T47D (cell line): ENCODE measurements at regions not wholly inside any gene's neighbourhood (a gene's known extent, or its start where the extent isn't known, plus 50 kb on each side); places are given as distances from the start of the nearest gene placed in this dataset.
"Not testable (repeated sequence)": the region's sequence is repeated elsewhere in the genome, so short reads cannot be mapped to it uniquely, and the experiment has no call there.

Experiments
- DNase-seq, 2 experiments: peaks; one replicate each; pipeline versions ENCODE4 v3.0.0 to v3.0.0-alpha.2; 2011 to 2012; ENCODE audit warnings: low read depth in 1 of 2, low spot score in 1 of 2
- JUND ChIP-seq: IDR thresholded peaks from 2 replicates; pipeline ENCODE4 v1.6.1; 2012; ENCODE audit warnings: low read depth
- in situ Hi-C: cut with HindIII; loops from 2 replicates; pipeline ENCODE4 v1.10.0; 2016; ENCODE audit warnings: low sequenced_read_pairs, low pct_unique_long_range_greater_than_20kb

DNA sequence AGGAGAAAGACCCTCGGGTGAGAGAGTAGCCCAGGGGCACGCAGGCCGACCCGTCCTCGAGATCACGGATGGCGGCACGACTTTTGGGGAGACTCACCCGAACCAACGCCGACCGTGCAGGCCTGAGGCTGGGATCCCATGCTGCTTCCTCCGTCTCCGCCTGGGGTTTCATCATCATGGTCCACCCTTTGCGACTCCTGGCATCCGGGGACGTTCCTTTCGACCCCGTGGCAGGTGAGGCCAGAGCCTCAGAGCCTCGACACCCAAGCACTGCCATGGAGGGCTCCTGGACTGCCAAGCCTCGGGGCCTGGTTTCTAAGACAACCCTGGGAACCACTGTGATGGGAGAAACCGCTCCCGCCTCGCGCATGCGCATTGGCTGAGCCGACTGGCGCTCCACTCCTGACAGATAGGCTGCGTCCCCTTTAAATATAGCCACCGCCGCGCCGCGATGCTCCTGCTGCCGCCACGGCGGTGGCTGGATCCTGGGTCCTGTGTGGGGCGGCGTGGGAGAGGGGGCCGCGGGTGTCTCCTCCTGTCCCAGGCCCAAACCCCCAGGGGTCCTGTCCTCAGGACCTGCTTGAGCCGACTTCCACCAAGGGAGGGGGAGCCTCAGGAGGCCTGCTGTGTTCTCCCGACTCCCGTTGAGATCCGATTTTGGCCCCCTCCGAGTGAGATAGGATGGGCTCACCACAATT, 481.6 kb downstream of the SPATA31A7 start:
- DNase-seq: peak in 1 of 2 experiments; percentile 33
- in situ Hi-C loops: no loop called here
- TF ChIP-seq JUND: no peak

DNA sequence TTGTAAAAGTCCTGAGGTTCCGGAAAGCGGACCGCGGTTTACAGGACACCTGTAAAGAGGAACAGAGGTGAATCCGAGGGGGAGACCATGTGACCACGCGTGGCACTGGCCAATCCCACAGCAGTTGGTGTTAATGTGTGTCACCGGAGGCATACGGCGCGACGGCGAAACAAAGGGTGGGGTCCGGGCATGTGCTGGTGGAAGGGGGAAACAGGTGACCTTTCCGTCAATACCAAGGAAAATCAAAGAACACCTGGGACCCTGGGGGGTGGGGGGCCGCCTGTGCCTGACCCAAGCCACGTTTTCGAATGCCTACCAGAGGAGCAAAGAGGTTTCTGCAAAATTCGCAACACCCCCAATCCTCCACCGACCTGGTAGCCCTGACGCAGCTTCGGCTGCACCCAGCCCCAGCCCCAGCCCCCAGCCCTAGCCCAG, 482.3 kb downstream of the SPATA31A7 start:
- DNase-seq, in situ Hi-C loops: not testable (repeated sequence)

DNA sequence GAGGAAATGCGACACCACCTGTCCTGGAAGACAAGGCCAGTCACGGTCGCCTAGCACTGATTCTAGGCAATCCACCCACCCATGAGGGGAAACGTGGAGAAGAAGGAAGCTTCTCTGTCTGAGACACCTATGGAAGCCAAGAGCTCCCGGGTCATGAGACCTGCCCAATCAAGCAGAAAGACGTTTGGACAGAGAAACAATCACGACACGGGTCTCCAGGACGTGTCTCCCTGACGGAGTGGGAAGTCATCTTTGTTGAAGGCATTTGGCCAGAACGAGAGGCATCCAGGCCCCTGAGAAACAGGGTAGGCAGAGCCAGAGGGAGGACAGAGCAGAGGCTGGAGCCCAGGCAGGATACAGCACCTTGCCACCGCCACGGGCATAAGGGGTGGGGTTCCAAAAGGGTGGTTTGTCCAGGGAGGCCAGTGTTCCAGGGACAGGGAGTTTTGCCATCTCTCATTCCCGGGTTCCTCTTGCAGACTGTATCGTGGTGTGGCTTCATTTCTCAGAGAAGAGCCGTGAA, 482.9 kb downstream of the SPATA31A7 start:
- in situ Hi-C loops, DNase-seq: not testable (repeated sequence)

- in situ Hi-C loops: no loop called here
- TF ChIP-seq JUND: no peak
- DNase-seq: no peak
These were observed 483.4 kb downstream of the SPATA31A7 start for GRCh38 chr9:61673247-61673646.

DNA sequence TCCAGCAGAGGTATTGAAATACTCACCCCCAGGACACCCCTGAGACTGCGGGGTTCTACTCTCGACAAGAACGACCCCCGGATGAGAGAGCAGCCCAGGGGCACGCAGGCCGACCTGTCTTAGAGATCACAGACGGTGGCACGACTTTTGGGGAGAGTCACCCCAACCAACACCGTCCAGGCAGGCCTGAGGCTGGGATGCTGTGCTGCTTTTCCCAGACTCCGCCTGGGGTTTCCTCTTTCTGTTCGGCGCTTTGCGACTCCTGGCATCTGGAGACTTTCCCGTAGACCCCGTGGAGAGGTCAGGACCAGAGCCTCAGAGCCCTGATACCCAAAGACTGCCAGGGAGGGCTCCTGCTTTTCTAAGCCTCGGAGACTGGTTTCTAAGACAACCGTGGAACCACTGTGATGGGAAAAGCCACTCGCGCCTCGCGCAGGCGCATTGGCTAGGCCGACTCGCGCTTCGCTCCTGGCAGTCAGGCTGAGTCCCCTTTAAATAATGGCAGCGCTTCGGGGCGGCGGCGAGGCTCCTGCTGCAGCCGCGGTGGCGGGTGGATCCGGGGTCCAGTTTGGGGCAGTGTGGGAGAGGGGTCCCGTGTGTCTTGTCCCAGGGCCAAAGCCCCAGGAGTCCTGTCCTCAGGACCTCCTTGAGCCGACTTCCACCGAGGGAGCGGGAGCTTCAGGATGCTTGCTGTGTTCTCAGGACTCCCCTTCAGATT, 484.0 kb downstream of the SPATA31A7 start:
- TF ChIP-seq JUND: no peak
- in situ Hi-C loops: no loop called here
- no peak for DNase-seq

DNA sequence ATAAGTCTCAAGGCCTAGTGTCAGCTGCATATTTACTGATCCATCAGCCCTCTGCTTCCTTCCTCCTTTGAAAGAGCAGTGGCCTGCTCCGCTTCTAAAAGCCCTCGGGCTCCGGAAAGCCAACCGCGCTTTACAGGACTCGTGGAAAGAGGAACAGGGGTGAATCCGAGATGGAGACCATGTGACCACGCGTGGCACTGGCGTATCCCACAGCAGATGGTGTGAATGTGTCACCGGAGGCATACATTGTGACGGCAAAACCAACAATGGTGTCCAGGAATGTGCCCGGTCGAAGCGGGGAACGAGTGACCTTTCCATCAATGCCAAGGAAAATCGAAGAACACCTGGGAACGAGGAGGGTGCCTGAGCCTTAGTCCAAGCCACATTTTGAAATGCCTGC, 484.6 kb downstream of the SPATA31A7 start:
- TF ChIP-seq JUND: no peak
- in situ Hi-C loops: no loop called here
- DNase-seq: no peak

DNA sequence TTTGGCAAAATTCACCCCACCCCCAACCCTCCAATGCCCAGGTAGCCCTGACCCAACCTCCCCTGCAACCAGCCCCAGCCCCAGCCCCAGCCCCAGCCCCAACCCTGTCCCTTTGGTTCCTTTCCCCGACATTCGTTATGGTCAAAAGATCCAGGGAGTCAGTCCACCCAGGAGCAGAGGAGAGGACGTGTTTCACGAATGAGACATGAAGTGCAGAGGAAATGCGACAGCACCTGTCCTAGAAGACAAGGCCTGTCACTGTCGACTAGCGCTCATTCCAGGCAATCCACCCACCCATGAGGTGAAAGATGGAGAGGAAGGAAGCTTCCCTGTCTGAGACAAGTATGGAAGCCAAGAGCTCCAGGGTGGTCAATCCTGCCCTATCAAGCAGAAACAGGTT, 485.0 kb downstream of the SPATA31A7 start:
- in situ Hi-C loops: no loop called here
- no peak for TF ChIP-seq JUND
- DNase-seq: no peak
